WTC11 (cell line): ENCODE measurements at regions not wholly inside any gene's neighbourhood (a gene's known extent, or its start where the extent isn't known, plus 50 kb on each side); places are given as distances from the start of the nearest gene placed in this dataset.

Experiments
- ATAC-seq: fragments of 200-7000 bp; cut with Tn5 transposase; 2 replicates; pipeline ENCODE4 v1.10.0; 2021; ENCODE audit warnings: mild to moderate bottlenecking, moderate library complexity
- CTCF ChIA-PET: fragments of 300-600 bp; sonication (Branson Sonifier 250); formaldehyde crosslinking; loops from one replicate; lab custom pipeline; 2021; ENCODE audit warnings: antibody characterized with exemption; lab: Charles Lee
- POLR2A ChIA-PET: fragments of 350-600 bp; sonication (Branson Sonifier 250); formaldehyde crosslinking; loops from one replicate; lab custom pipeline; 2021; ENCODE audit warnings: antibody characterized with exemption; lab: Charles Lee
- DNase-seq: peaks from one replicate; pipeline ENCODE4 v3.0.0; 2021; ENCODE audit warnings: low spot score
- H3K27ac Mint-ChIP-seq: 2 replicates; pipeline ENCODE4 v1.8.0; 2021; ENCODE audit warnings: mixed read lengths
- H3K27me3 Mint-ChIP-seq: 2 replicates; pipeline ENCODE4 v1.8.0; 2021; ENCODE audit warnings: low read depth, mild to moderate bottlenecking, moderate library complexity, mixed read lengths
- H3K36me3 Mint-ChIP-seq: 2 replicates; pipeline ENCODE4 v1.8.0; 2021; ENCODE audit warnings: mixed read lengths
- H3K4me1 Mint-ChIP-seq: 2 replicates; pipeline ENCODE4 v1.8.0; 2022; ENCODE audit warnings: mixed read lengths
- H3K4me3 Mint-ChIP-seq: 2 replicates; pipeline ENCODE4 v1.8.0; 2021; ENCODE audit warnings: mild to moderate bottlenecking, moderate library complexity, mixed read lengths
- H3K9me3 Mint-ChIP-seq: 2 replicates; pipeline ENCODE4 v1.8.0; 2021; ENCODE audit warnings: mixed read lengths
- AR ChIP-seq: fragments of 250-450 bp; sonication (Bioruptor Pico); IDR thresholded peaks from 2 replicates; pipeline ENCODE4 v1.9.0; 2021; ENCODE audit warnings: mild to moderate bottlenecking
- ATF2 ChIP-seq: sonication (generic); formaldehyde crosslinking; IDR thresholded peaks from 2 replicates; pipeline ENCODE4 v1.8.1; 2022; ENCODE audit warnings: low read depth, missing genetic modification reagents, borderline replicate concordance
- ATF3 ChIP-seq: sonication (generic); formaldehyde crosslinking; conservative IDR thresholded peaks from 2 replicates; pipeline ENCODE4 v1.8.1; 2022; ENCODE audit warnings: mild to moderate bottlenecking, missing genetic modification reagents
- CTCF ChIP-seq: fragments of 200-600 bp; IDR thresholded peaks from 2 replicates; pipeline ENCODE4 v1.8.0; 2022; ENCODE audit warnings: antibody characterized with exemption
- E2F1 ChIP-seq: sonication (generic); formaldehyde crosslinking; IDR thresholded peaks from 2 replicates; pipeline ENCODE4 v1.8.0; 2022; ENCODE audit warnings: mild to moderate bottlenecking, missing genetic modification reagents
- ELF4 ChIP-seq: sonication (generic); formaldehyde crosslinking; IDR thresholded peaks from 2 replicates; pipeline ENCODE4 v1.8.1; 2022; ENCODE audit warnings: low read depth, mild to moderate bottlenecking, moderate library complexity, missing genetic modification reagents
- NR1H2 ChIP-seq: sonication (generic); formaldehyde crosslinking; IDR thresholded peaks from 2 replicates; pipeline ENCODE4 v1.9.0; 2021; ENCODE audit warnings: mild to moderate bottlenecking, moderate library complexity, missing genetic modification reagents
- PRDM15 ChIP-seq: sonication (generic); formaldehyde crosslinking; IDR thresholded peaks from 2 replicates; pipeline ENCODE4 v1.8.0; 2022; ENCODE audit warnings: missing genetic modification reagents
- RELA ChIP-seq: sonication (generic); formaldehyde crosslinking; IDR thresholded peaks from 2 replicates; pipeline ENCODE4 v1.8.1; 2022; ENCODE audit warnings: missing genetic modification reagents, mild to moderate bottlenecking, borderline replicate concordance
- SMAD4 ChIP-seq: sonication (generic); formaldehyde crosslinking; IDR thresholded peaks from 2 replicates; pipeline ENCODE4 v1.8.0; 2022; ENCODE audit warnings: mild to moderate bottlenecking, missing genetic modification reagents
- TP53 ChIP-seq: sonication (generic); formaldehyde crosslinking; IDR thresholded peaks from 2 replicates; pipeline ENCODE4 v1.8.1; 2023; ENCODE audit warnings: mild to moderate bottlenecking, missing genetic modification reagents
- ZBTB21 ChIP-seq: sonication (generic); formaldehyde crosslinking; IDR thresholded peaks from 2 replicates; pipeline ENCODE4 v1.8.1; 2023; ENCODE audit warnings: mild to moderate bottlenecking, missing genetic modification reagents, borderline replicate concordance
- ZMAT4 ChIP-seq: fragments of 250-450 bp; sonication (Bioruptor Pico); IDR thresholded peaks from 2 replicates; pipeline ENCODE4 v1.9.0; 2021; ENCODE audit warnings: mild to moderate bottlenecking
- ZNF317 ChIP-seq: sonication (generic); formaldehyde crosslinking; IDR thresholded peaks from 2 replicates; pipeline ENCODE4 v1.8.1; 2023; ENCODE audit warnings: low read depth, mild to moderate bottlenecking, moderate library complexity, missing genetic modification reagents, borderline replicate concordance

GRCh38 chr1:221431068-221431651 is 310.7 kb downstream of the DUSP10 start (continued):
- TF ChIP-seq ZMAT4 (CRISPR knock-in tag) (no peak), AR (no peak), ZBTB21 (no peak), E2F1 (CRISPR knock-in tag) (no peak), PRDM15 (CRISPR knock-in tag) (no peak), CTCF (no peak)

GRCh38 chr1:221431961-221432360 is 309.9 kb downstream of the DUSP10 start:
- H3K27me3 Mint-ChIP-seq, result no peaks in the 10 kb centered on the region; the same call in 1 of the 2 replicates
- TF ChIP-seq CTCF (no peak), ATF3 (CRISPR knock-in tag) (no peak), ATF2 (CRISPR knock-in tag) (no peak), SMAD4 (CRISPR knock-in tag) (no peak), ZNF317 (no peak), TP53 (CRISPR knock-in tag) (no peak), RELA (CRISPR knock-in tag) (no peak), NR1H2 (CRISPR knock-in tag) (no peak), ELF4 (no peak)
- H3K4me1 Mint-ChIP-seq, result peaks cover 15% of the 10 kb centered on the region
- DNase-seq (no peak), ATAC-seq (no peak)
- H3K36me3 Mint-ChIP-seq, result peaks cover 3% of the 10 kb centered on the region; the same call in 1 of the 2 replicates
- POLR2A ChIA-PET, result no interaction called here
- CTCF ChIA-PET, result interaction anchor here (1.7 to 2.7 kb wide), 2 partner anchors 46 to 168 kb away, joined by 4 to 29 read pairs; no protein-coding TSS in a partner anchor
- H3K9me3 Mint-ChIP-seq, result peaks cover 10% of the 10 kb centered on the region; the same call in 1 of the 2 replicates
- no peak overlapping the region for H3K27ac Mint-ChIP-seq
- no peak overlapping the region for H3K4me3 Mint-ChIP-seq
